ENCODE measurements at regions not wholly inside any gene's neighbourhood (a gene's known extent, or its start where the extent isn't known, plus 50 kb on each side); places are given as distances from the start of the nearest gene placed in this dataset.

DNA sequence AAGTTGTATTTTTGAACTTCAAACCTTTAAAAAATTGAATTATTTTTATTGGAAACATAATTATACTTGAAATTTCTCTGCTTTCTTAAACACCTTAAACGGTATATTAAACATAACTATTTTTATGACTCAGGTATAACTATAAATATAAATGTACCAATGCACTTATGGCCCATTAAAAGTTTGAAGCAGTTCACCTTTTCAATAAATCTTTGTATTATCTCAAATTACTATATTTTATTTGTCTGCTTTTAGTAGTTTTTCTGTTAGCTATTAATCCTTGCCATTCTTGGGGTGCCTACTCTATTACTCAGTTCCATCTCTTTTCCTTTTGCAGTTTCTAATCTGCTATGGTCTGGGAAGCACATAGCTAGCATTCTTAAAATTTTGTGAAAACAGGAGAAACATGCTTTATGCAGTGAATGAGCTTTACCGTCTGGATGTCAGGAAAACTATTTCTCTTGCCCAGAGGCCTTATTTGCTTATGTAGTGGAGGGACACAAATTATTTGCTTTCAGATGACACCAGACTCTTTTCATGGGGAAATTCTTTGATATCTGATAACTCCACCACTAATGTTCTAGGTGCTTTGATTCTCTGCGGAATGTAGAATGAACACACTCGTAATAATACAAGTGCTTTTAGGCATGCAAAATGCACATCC is 378.9 kb upstream of the CITED2 start:
- Histone ChIP-seq H3F3A (ENCODE audit: insufficient read depth, low read length, poor library complexity, severe bottlenecking) (no peaks in the 10 kb centered on the region), H3K9me2 (ENCODE audit: insufficient read depth, low read length) (no peaks in the 10 kb centered on the region), H3K27me3 (ENCODE audit: insufficient read depth, low read depth, low read length) (no peaks in the 10 kb centered on the region), H3K4me3 (ENCODE audit: low read length) (no peak overlapping the region), H3K27ac (ENCODE audit: low read length) (no peak overlapping the region), H3K79me2 (replicated peaks; ENCODE audit: insufficient read depth, low read length) (no peaks in the 10 kb centered on the region), H3K4me2 (ENCODE audit: low read length) (no peak overlapping the region), H2AFZ (ENCODE audit: low read depth, low read length) (no peak overlapping the region), H4K20me1 (ENCODE audit: insufficient read depth) (no peaks in the 10 kb centered on the region), H3K36me3 (ENCODE audit: insufficient read depth, low read length) (no peaks in the 10 kb centered on the region), H3K9me3 (ENCODE audit: low read length) (no peaks in the 10 kb centered on the region), H3K9ac (ENCODE audit: low read length) (no peak overlapping the region)
- no peak for TF ChIP-seq MXI1 (conservative IDR thresholded peaks at IDR 0.05; ENCODE audit: poor library complexity, severe bottlenecking)
- TF ChIP-seq TAF1 (IDR thresholded peaks at IDR 0.05; ENCODE audit: low read depth): no peak
- no peak for TF ChIP-seq CTCF (IDR thresholded peaks at IDR 0.05; ENCODE audit: poor library complexity, severe bottlenecking)
- TF ChIP-seq REST (IDR thresholded peaks at IDR 0.05; ENCODE audit: borderline replicate concordance): no peak
- no peak for TF ChIP-seq RAD21 (conservative IDR thresholded peaks at IDR 0.05)
- no peak for TF ChIP-seq POLR2AphosphoS5 (IDR thresholded peaks at IDR 0.05)
- TF ChIP-seq EZH2 (IDR thresholded peaks at IDR 0.05; ENCODE audit: borderline replicate concordance, insufficient read depth, low read length, poor library complexity, severe bottlenecking): no peak
- no peak for TF ChIP-seq SMC3 (conservative IDR thresholded peaks at IDR 0.05; ENCODE audit: poor library complexity)
- no peak for TF ChIP-seq EP300 (conservative IDR thresholded peaks at IDR 0.05; ENCODE audit: poor library complexity, severe bottlenecking)

- Histone ChIP-seq H3K9me2 (ENCODE audit: insufficient read depth, low read length) (no peaks in the 10 kb centered on the region), H2AFZ (ENCODE audit: low read depth, low read length) (no peak overlapping the region), H3K4me3 (ENCODE audit: low read length) (no peak overlapping the region), H3K4me2 (ENCODE audit: low read length) (no peak overlapping the region), H3K27me3 (ENCODE audit: insufficient read depth, low read depth, low read length) (no peaks in the 10 kb centered on the region), H3K79me2 (replicated peaks; ENCODE audit: insufficient read depth, low read length) (no peaks in the 10 kb centered on the region), H3K9me3 (ENCODE audit: low read length) (no peaks in the 10 kb centered on the region), H3F3A (ENCODE audit: insufficient read depth, low read length, poor library complexity, severe bottlenecking) (no peaks in the 10 kb centered on the region), H3K36me3 (ENCODE audit: insufficient read depth, low read length) (no peaks in the 10 kb centered on the region), H3K27ac (ENCODE audit: low read length) (no peak overlapping the region), H4K20me1 (ENCODE audit: insufficient read depth) (no peaks in the 10 kb centered on the region), H3K9ac (ENCODE audit: low read length) (no peak overlapping the region)
- no peak for TF ChIP-seq REST (IDR thresholded peaks at IDR 0.05; ENCODE audit: borderline replicate concordance)
- no peak for TF ChIP-seq POLR2AphosphoS5 (IDR thresholded peaks at IDR 0.05)
- TF ChIP-seq RAD21 (conservative IDR thresholded peaks at IDR 0.05): no peak
- no peak for TF ChIP-seq CTCF (IDR thresholded peaks at IDR 0.05; ENCODE audit: poor library complexity, severe bottlenecking)
- no peak for TF ChIP-seq EP300 (conservative IDR thresholded peaks at IDR 0.05; ENCODE audit: poor library complexity, severe bottlenecking)
- TF ChIP-seq EZH2 (IDR thresholded peaks at IDR 0.05; ENCODE audit: borderline replicate concordance, insufficient read depth, low read length, poor library complexity, severe bottlenecking): no peak
- TF ChIP-seq TAF1 (IDR thresholded peaks at IDR 0.05; ENCODE audit: low read depth): no peak
- no peak for TF ChIP-seq SMC3 (conservative IDR thresholded peaks at IDR 0.05; ENCODE audit: poor library complexity)
- no peak for TF ChIP-seq MXI1 (conservative IDR thresholded peaks at IDR 0.05; ENCODE audit: poor library complexity, severe bottlenecking)
These were observed 377.6 kb upstream of the CITED2 start for GRCh38 chr6:139752086-139752485.

Measured in neural cell (in vitro differentiated cells).